ENCODE measurements at regions not wholly inside any gene's neighbourhood (a gene's known extent, or its start where the extent isn't known, plus 50 kb on each side); places are given as distances from the start of the nearest gene placed in this dataset.

GRCh38 chr6:167475947-167476346 is 151.1 kb downstream of the TTLL2 start (continued):
- no peak for TF ChIP-seq LRRFIP1 (CRISPR knock-in tag; conservative IDR thresholded peaks at IDR 0.05)
- TF ChIP-seq ZNF407 (CRISPR knock-in tag; IDR thresholded peaks at IDR 0.05; ENCODE audit: not compliant biosample characterization), result no peak
- TF ChIP-seq HMG20B (CRISPR knock-in tag; conservative IDR thresholded peaks at IDR 0.05), result no peak
- no peak for TF ChIP-seq ZNF816 (CRISPR knock-in tag; IDR thresholded peaks at IDR 0.05; ENCODE audit: borderline replicate concordance)
- no peak for TF ChIP-seq DBP (CRISPR knock-in tag; IDR thresholded peaks at IDR 0.05; ENCODE audit: not compliant biosample characterization)
